GM19395 (cell line): ENCODE measurements at regions not wholly inside any gene's neighbourhood (a gene's known extent, or its start where the extent isn't known, plus 50 kb on each side); places are given as distances from the start of the nearest gene placed in this dataset.

Experiments used
- ATAC-seq: cut with Tn5 transposase; IDR thresholded peaks from one replicate; pipeline ENCODE4 v1.9.1; 2021; ENCODE audit warnings: mild to moderate bottlenecking, moderate library complexity; ENCODE audit not compliant: unreplicated experiment

DNA sequence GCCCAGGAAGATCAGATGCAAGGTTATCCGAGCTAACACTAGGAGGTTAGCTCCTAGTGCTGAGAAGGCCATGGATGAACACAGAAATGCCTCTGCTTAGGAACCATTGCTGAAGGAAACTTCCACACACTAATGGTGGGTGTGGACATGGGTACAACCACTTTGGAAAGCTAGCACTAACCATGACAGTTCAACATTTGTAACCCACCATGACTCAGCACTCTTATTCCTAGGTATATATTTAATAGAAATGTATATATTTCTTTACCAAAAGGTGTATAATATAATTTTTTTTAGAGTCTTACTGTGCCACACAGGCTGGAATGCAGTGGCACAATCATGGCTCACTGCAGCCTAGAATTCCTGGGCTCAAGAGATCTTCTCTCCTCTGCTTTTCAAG, 85.3 kb upstream of the BTBD3 start:
- ATAC-seq: no peak

DNA sequence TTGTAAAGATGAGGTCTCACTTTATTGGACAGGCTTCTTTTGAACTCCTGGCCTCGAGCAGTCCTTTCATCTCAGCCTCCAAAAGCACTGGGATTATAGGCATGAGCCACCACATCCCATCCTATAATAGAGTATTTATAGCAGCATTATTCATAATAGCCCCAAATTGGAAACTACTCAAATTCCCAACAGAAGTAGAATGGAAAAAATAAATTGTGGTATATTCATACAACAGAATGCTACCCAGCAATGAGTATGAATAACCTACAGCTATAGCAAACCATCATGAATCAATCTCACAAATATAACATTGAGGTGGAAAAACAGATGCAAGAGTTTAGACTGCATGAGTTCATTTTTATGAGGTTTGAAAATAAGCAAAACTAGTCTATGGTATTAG, 84.8 kb upstream of the BTBD3 start:
- no peak for ATAC-seq

GRCh38 chr20:11833825-11834224, 83.9 kb upstream of the BTBD3 start:
- no peak for ATAC-seq

- no peak for ATAC-seq
These were observed 79.5 kb upstream of the BTBD3 start for GRCh38 chr20:11838076-11838636.

DNA sequence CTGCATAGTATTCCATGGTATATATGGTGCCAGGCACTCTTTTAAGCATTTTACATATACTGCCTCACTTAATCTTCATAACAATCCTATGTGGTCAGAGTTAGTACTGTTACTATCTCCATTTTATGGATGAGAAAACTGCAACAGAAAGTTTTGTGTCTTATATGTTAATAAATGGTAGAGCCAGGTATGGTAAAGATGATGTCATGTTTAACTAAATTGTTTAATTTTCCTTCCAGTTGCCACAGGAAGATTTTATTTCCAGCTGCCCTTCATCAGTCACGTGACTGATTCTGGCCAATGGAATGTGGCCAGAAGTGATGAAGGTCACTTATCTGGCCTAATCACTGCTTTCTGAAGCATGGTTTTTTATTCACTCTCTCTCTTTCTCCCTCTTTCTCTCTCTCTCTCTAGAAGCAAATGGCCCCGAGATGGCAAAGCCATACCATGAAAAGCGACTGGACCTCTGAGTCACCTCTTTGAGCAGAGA, 75.7 kb upstream of the BTBD3 start:
- no peak for ATAC-seq

- no peak for ATAC-seq
These were observed 74.4 kb upstream of the BTBD3 start for GRCh38 chr20:11843289-11843688.

DNA sequence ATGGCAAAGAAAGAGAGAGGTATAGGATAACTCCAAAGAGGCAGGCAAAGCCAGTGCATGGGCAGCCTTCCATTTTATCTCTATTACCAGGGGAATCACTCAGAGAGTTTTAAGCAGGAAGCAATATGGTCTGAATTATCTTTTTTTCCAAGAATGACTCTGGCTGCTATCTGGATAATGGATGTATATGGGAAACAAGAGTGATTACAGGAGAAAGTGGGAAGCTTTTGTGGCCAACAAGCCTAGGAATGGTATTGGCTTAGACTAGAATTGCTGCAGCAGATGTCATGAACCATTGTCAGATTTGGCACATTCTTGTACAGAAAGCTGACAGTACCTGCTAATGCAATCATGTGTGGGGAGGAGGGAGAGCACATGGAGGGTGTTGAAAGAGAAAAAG, 73.0 kb upstream of the BTBD3 start:
- no peak for ATAC-seq

- ATAC-seq: no peak
These were observed 72.4 kb upstream of the BTBD3 start for GRCh38 chr20:11845340-11845739.

- no peak for ATAC-seq
These were observed 71.6 kb upstream of the BTBD3 start for GRCh38 chr20:11846131-11846530.

DNA sequence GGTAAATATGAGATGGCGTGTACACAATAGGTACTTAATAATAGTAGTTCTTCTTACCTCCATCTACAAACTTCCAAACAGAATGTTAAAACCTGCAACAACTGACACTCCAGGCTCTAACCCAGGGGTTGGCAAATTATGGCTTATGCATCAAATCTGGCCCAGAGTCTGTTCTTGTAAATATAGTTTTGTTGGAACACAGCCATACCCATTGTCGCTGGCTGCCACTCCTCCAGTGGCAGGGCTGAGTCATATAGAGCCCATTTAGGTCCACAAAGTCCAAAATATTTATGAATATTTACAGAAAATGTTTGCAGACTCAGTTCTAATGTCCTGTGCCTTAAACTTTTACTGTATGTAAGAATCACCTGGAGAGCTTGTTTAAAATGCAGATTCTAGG, 69.9 kb upstream of the BTBD3 start:
- ATAC-seq: no peak

GRCh38 chr20:11849270-11849915, 68.3 kb upstream of the BTBD3 start:
- ATAC-seq: no peak

- ATAC-seq: no peak
These were observed 67.6 kb upstream of the BTBD3 start for GRCh38 chr20:11849976-11850670.

GRCh38 chr20:11850901-11851300, 66.8 kb upstream of the BTBD3 start:
- no peak for ATAC-seq

- ATAC-seq: no peak
These were observed 66.0 kb upstream of the BTBD3 start for GRCh38 chr20:11851646-11852045.

- no peak for ATAC-seq
These were observed 65.5 kb upstream of the BTBD3 start for GRCh38 chr20:11852189-11852588.

GRCh38 chr20:11852811-11853210, 64.9 kb upstream of the BTBD3 start:
- ATAC-seq: no peak

DNA sequence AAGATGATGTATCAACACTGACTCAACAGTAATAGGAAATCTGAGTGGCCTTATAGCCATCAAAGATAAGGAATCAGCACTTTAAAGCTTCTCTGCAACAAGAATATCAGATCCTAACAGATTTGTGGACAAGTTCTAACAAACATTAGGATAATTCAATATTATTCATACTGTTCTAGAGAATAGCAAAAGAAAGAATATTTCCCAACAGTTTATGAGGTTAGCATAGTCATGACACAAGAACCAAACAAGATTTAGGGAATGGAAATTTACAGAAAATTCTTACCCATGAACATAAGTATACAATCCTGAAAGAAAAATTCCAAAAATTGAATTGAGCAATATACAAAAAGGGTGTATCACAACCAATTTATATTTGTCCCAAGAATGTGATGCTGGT, 64.3 kb upstream of the BTBD3 start:
- no peak for ATAC-seq

GRCh38 chr20:11861479-11861878, 56.2 kb upstream of the BTBD3 start:
- ATAC-seq: no peak

DNA sequence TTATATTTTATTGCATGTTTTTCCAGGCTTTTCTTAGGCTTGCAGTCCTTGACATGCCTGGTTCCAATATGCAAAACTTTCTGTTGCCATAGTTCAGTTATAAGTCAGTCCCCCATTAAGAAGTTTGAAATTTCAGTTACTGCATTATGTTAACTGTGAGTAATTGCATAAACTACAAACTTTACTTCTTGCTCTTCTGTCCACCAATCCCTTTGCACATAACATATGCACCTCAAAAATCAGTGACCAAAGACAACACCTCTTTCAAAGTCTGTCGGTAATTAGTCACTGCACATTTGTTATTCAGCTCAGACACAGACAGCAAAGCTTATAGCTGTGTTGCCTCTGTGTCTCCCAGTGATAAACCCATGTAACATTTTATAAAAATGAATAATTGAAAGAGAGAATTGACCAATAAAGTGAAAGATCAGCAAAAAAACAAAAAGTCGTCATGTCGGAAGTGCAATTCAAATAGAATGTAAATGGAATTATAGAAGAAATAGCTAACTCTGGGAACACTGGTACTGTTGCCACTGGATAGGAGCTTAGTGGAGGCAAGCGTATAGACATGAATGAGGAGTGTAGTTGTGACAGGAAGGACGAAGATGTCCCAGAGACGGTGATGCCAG, 50.3 kb upstream of the BTBD3 start:
- no peak for ATAC-seq
